Posterior cingulate gyrus (tissue), 11 donors: ENCODE measurements at regions not wholly inside any gene's neighbourhood (a gene's known extent, or its start where the extent isn't known, plus 50 kb on each side); places are given as distances from the start of the nearest gene placed in this dataset.
"Not testable (repeated sequence)": the region's sequence is repeated elsewhere in the genome, so short reads cannot be mapped to it uniquely, and the experiment has no call there.

Source experiments
- DNase-seq, 10 donors: peaks; one replicate each; pipeline versions ENCODE4 v3.0.0 to v3.0.0-alpha.2; 2020 to 2021; ENCODE audit warnings: mixed read lengths in 3 of 10
- intact Hi-C: fragments of 100-400 bp; cut with DNase I; formaldehyde crosslinking; loops from one replicate; pipeline ENCODE4 v1.15.1; 2023

DNA sequence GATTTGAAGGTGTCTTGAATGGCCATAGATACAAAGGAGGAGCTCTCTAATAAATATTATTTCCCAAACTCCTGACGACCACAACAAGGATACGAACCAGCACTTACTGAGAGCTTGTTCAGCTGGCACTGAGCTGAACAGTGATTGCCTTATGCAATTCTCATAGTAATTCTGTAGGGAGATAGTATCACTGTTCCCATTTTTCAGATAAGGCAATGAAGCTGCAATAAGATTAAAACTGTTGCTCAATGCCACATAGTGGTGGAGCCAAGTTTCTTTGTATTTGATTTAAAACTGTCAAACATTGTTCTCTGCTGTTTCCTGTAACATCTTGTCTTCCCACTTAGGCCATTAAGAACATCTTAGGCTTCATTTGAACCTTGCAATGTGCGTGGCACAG, 163.9 kb downstream of the RPLP1 start:
- intact Hi-C loops, result no loop called here
- no peak for DNase-seq

GRCh38 chr15:69617144-69617543, 164.5 kb downstream of the RPLP1 start:
- intact Hi-C loops, DNase-seq: not testable (repeated sequence)

- DNase-seq, result no peak
Measured at GRCh38 chr15:69623392-69624154, 171.0 kb downstream of the RPLP1 start.

DNA sequence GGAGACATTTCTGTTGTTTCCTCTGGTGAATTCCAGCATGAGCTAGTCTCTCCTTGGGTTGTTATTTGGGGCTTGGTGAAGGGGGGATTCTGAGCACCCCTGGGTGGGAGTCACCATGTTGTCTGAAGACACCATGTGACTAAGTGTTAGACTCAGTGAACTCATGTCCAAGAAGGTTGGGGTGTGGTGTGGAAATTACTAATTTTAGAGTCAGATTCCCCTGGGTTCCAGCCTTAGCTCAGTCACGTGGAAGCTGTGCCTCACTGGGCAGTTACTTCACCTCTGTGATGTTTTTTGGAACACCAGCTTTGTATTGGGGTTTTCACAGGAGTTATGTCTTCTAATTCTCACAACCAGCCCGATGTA, 171.5 kb downstream of the RPLP1 start:
- no peak for DNase-seq
- intact Hi-C loops, result no loop called here

More at GRCh38 chr15:69623392-69624154, 171.0 kb downstream of the RPLP1 start:
- intact Hi-C loops, result no loop called here

DNA sequence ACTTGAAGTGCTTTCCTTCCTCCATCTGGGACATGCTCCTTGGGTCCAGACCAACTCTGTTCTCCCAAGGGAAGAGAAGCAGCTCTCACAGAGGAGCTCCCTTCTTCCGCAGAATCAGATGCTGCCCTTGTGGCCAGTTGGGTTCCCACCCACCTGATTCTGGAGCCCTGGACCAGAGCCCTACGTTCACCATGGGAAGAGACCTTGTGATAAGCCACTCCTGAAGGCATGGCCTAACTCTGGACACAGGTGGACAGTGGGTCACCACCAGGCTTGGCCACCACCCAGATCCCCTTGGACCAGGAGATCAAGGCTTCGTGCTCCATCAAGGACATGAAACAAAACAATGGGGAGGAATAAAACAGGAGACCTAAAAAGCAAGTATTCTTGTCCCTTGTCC, 172.2 kb downstream of the RPLP1 start:
- intact Hi-C loops, result no loop called here
- DNase-seq, result no peak

DNA sequence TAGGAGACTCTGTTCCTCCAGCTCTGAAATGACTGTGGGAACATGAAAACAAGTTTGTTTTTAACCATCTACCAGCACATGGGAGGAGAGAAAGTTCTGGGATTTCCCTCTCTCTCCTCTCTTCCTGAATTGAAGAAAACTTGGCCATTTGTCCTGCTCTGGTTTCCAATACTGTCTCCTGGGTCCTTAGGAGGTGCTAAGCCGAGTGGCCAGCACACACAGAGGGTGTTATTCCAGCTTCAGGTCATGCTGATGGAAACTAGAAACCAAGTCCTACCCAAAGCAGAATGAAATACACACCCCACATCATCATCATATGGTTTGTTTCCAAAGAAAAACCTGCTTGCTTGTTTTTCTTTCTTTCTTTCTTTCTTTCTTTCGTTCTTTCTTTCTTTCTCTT, 172.7 kb downstream of the RPLP1 start:
- DNase-seq, result no peak
- intact Hi-C loops, result no loop called here

DNA sequence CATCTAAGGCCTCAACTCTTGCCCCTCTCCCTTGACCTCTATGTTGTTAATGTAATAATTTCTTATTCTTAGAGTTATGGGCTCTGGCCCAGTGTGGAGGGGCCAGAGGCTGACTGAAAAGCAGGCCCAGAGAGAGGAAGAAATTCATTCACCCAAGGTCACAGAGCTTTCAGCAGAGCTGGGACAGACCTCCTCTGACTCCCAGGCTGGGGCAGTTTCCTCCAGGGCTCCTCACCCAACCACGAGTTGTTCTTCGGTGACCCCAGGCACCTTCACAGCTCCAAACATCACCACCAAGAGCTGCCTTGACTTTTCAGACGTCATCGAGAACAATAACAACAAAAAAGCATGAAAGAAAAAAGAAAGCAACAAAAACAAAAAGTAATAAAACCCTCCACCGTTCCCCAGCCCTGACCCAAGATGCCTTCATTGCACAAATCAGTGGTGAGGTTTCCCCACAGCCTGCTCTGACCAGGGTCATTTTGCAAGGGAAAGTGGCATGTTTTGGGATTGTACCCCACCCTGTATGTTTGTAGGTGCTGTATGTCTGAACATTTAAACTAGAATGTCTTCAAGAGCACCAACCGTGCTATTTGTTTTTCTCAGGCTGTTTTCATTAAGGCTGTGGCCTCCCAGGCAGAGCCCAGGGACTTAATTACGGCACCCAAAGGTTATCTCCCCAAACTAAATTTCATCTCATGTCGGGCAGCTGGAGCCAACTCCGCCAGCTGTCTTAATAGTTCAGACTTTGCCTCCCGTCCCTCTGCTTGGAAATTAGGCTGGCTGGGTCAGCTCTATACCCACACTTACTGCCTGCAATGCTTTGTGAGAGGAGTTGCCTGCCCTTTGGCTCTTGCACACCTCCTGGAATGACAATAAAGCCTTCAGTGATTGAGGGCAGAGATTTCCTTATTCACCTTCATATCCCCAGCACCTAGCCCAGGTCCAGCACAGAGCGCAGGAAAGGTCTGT, 173.8 kb downstream of the RPLP1 start:
- intact Hi-C loops, result no loop called here
- no peak for DNase-seq

GRCh38 chr15:69627548-69628158, 175.0 kb downstream of the RPLP1 start:
- intact Hi-C loops, result no loop called here
- DNase-seq, result no peak

DNA sequence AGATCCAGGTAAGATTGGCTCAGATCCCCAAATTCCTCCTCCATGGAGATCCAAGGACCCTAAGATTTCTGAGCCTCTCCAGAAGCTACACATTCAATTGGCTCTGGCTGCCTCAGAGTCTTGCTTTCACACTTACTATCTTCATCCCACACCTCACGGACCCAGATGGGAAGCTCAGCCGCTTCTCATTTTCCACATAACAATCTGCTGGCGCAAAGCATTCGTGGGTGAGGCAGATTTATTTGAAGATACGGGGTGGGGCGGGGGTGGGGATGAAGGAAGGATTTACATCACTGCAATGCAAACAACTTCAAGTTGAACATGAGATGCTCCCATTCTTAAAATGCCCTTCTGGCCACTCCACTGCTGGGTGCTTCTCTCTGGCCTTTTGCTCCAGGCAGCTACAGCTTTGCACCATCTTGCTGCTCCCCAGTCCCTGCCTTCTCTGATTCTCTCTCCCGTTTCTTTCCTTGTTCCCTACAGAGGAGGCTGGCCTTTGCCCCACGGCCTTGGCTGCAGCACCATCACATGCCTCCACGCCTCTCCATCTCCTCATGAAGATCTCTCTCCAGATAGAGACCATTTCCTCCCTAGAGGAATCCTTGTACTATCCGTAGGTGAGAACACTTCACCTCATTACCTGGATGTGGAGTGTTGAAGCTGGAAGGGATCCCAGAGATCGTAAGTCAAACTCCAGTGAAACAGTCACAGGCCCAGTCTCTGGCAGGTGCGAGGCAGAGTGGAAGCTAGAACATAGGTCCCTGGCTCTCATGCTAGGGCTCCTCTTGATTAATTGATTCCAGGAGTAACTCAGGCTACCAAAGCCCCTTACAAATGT, 175.9 kb downstream of the RPLP1 start:
- intact Hi-C loops, result no loop called here
- peak in 6 of 10 donors; percentile 21 to 92 (median 43) for DNase-seq

GRCh38 chr15:69629631-69630161, 177.1 kb downstream of the RPLP1 start:
- intact Hi-C loops, result no loop called here
- DNase-seq, result no peak

DNA sequence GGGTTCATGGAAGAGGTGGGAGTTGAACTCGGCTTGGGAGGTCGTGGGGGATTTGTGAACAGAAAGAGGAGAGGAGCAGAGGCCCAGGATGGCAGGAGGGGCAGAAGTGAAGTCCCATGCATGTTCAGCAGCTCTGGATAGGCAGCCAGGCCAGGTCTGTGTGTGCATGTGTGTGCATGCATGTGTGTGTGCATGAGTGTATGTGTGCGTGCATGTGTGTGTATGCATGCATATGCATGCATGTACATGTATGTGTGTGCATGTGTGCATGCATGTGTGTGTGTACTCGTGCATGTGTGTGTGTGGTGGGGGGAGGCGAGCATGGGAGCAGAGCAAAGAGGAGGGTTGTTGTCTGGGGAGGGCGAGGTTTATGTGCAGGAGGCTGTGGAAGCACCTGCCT, 178.4 kb downstream of the RPLP1 start:
- intact Hi-C loops, result no loop called here

DNA sequence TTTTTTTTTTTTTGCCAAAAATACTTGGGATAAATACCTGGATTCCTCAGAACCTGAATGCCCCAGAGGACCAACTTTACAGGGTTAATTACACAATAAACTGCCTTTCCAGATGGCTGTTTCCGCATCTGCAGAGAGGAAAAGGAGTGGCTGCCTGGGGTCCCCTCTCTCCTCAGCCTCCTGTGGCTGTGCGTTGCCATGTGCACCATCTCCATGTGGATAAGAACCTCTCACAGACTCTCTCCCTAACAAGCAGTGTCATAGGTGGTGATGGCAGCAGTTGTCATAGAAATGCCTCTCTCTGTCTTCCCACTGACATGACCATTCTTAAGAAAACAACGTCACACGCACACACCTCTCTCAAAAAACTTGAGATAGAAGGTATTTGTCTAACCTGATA, 179.4 kb downstream of the RPLP1 start:
- intact Hi-C loops, result no loop called here
- no peak for DNase-seq

More for the DNA sequence above, 178.4 kb downstream of the RPLP1 start:
- no peak for DNase-seq

- intact Hi-C loops, result no loop called here
- no peak for DNase-seq
Measured at GRCh38 chr15:69634860-69635259, 182.2 kb downstream of the RPLP1 start.

- no peak for DNase-seq
- intact Hi-C loops, result no loop called here
Measured at GRCh38 chr15:69636169-69636915, 183.7 kb downstream of the RPLP1 start.

- DNase-seq, result no peak
Measured at GRCh38 chr15:69637818-69638217, 185.2 kb downstream of the RPLP1 start.

DNA sequence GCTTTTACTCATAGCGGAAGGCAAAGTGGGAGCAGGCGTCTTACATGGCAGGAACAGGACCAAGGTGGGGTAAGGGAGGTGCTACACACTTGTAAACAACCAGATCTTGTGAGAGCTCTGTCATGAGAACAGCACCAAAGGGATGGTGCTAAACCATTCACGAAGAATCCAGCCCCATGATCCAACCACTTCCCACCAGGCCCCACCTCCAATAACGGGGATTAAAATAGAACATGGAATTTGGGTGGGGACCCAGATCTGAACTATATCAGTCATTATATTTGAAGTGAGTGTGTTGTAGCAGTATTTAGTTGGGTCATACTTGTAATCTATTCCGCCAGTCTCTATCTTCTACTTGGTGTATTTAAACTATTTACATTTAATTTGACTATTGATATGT, 190.9 kb downstream of the RPLP1 start:
- intact Hi-C loops, result no loop called here
- DNase-seq, result no peak

More at GRCh38 chr15:69637818-69638217, 185.2 kb downstream of the RPLP1 start:
- intact Hi-C loops, result no loop called here

- intact Hi-C loops, result no loop called here
- DNase-seq, result no peak
Measured at GRCh38 chr15:69643971-69644370, 191.4 kb downstream of the RPLP1 start.

- intact Hi-C loops, result no loop called here
Measured at GRCh38 chr15:69644876-69645275, 192.3 kb downstream of the RPLP1 start.

GRCh38 chr15:69647142-69647513, 194.5 kb downstream of the RPLP1 start:
- DNase-seq, result no peak

More at GRCh38 chr15:69644876-69645275, 192.3 kb downstream of the RPLP1 start:
- DNase-seq, result no peak

More at GRCh38 chr15:69647142-69647513, 194.5 kb downstream of the RPLP1 start:
- intact Hi-C loops, result no loop called here
